HG03280 (cell line): ENCODE measurements at regions not wholly inside any gene's neighbourhood (a gene's known extent, or its start where the extent isn't known, plus 50 kb on each side); places are given as distances from the start of the nearest gene placed in this dataset.

Experiments used
- ATAC-seq: cut with Tn5 transposase; IDR thresholded peaks from one replicate; pipeline ENCODE4 v1.9.1; 2021; ENCODE audit warnings: mild to moderate bottlenecking, moderate library complexity; ENCODE audit not compliant: unreplicated experiment

DNA sequence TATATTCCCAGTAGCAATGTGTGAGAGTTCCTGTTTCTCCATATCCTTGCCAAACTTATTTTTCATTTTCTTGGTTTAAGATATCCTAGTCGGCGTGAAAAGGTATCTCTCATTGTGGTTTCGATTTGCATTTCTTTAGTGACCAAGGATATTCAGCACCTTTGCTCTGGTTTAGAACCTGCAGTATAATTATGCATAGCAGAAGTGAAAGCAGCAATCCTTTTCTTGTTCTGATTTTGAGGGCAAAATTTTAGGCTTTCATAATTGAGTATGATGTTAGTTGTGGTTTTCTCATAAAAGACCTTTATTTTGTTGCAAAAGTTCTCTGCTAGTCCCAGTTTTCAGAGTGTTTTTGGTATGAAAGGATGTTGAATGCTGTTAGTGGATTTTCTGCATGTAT is 491.0 kb downstream of the FGF9 start:
- ATAC-seq: peak; percentile 77

DNA sequence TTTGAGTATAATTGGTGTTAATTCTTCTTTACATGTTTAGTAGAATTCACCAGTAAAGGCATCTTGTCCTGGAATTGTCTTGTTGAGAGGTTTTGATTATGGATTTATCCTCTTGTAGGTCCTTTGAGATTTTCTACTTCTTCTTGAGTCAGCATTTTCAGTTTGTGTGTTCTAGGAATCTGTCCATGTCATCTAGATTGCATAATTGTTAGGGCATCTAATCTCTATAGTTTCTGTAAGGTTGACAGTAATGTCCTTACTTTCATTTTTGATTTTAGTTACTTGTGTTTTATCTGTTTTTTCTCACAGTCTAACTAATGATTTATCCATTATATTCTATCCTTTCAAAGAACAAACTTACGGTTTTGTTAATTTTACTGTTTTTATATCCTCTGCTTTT is 492.0 kb downstream of the FGF9 start:
- no peak for ATAC-seq

DNA sequence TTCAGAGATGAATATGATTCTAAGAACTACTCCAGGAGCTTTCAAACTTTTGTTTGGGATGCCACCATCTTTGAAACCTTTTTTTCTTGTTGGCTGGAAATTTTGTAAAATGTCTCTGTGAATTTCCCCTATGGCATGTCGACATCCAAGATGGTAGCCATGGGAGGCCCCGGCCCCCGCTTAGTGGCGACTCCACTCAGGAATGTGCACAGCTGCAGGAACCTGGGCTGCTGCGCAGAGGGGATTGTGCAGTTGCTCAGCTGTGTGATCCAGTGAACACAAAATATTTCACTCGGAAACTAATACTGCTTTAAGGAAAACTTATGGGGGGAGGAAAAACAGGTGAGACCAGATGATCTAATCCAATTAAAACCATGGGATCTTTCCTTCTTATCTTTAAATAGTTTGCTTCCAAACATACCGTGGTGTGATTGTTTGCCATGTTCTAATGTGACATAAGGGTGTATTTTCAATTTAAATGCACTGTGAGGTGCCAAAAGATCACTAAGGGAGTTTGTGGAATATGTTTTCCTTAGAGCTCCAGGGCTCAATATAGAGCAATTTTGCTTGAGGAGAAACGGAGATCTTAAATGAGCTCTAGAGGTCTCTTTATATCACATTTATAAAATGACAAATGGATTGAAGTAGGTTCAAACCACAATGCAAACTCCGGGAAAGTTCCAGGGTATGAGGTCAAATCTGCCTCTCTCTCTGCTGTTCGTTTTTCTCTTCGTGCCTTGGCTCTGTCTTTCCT is 497.7 kb downstream of the FGF9 start:
- no peak for ATAC-seq

DNA sequence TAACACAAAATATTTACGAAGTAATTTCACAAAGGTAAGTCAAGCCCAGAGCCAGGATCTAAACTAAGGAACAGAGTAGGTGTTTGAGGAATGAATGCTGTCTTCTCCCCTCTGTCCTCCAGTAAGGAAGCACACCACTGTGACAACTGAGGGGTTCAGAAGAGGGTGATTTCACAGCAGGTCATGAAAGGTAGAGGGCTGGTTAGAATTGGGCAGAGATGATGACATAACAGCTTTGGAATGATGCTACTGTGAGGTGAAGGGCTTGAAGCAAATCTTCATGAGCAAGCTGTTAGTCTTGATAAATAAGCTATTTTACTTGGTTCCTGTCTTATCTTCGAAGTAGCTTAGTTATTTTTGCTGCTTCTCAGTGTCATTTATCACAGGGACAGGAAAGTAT is 498.6 kb downstream of the FGF9 start:
- ATAC-seq: no peak

DNA sequence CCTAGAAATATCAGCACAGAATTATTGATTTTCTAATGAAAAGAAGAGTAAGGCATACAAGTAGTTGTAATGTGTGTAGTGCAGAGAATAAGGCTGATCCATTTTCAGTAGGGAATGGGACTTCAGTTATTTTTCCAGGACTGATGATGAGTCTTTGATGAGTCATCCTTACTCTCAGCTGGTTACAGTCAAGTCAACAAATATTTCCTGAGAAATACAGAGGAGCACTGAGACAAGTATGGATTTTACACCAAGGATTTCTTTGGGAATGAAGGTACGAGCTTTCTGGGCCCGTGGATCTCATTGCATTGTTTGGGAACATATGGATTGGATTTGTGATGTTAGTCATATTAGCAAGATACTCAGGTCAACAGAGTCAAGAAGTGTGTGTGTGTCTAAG is 502.7 kb downstream of the FGF9 start:
- ATAC-seq: no peak

DNA sequence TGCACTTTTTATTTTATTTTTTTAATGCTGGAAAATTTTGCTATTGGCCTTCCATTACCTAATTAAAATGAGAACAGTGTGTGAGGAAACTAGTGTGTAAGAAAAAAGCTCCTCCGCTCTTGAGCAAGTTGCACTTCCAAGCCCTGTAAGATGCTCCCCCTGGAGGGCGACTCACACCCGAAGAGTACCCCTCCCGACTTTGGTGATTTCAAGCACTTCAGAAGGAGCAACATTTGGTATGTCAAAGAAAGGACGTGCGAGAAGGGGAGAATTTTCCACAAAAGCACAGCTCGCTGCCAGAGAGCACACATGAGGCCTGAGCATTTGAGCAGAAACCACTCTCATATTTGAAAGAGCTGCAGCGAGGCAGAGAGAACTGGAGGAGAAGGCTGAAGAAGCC is 504.4 kb downstream of the FGF9 start:
- ATAC-seq: no peak

DNA sequence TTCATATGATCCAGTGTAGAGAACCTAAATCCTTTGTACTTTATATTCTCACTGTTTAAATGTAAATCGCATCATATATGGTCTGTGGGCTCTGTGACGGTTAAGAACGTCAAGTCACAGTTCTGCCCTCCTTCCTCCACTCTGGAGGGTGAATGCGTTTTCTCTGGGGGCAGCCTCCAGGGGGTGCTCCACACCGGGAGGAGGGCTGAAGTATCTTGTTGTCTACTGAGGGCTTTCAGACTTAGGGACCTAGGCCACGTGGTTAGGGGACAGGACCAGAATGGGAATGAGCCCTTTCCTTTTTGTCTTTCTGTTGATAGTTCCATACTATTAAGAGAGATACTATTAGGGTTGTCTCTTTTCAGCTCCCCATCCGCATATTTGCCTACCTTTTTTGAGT is 504.9 kb downstream of the FGF9 start:
- no peak for ATAC-seq

DNA sequence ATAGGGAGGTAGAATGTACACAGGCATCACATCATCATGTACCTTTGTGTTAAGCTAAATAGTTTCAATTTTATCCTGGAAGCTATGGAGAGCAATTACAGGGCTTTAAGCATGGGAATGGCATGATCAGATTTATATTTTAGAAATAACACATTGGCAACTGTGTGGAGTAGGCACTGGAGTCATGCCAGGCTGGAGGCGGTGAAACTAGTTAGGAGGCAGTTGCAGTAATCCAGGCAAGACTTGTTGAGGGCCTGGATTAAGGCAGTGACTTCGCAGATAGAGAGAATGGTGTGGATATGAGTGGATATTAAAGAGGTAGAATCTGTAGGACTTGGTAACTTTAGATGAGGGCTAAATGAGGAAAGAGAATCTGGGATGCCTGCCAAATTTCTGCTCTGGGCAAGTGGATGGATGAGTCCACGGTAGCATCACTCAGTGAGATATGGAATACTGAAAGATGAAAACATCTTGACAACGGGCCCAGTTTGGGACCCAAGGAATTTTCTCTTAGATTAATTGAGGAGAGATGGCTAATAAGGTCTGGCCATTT is 506.2 kb downstream of the FGF9 start:
- ATAC-seq: no peak

DNA sequence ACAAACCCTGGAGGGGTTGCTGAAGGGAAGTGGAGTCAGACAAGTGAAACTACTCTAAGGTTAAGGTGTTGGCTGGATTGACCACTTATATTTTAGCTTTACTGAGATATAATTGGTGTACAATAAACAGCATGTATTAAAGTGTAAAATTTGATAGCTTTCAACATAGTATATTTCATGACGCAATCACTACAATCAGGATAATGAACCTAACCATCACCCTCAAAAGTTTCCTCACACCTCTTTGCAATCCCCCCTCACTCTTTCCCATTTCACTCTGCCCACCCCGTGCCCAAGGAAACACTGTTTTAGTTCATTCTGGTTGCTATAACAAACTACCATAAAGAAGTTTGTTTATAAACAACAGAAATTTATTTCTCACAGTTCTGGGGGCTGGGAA is 508.0 kb downstream of the FGF9 start:
- ATAC-seq: no peak

DNA sequence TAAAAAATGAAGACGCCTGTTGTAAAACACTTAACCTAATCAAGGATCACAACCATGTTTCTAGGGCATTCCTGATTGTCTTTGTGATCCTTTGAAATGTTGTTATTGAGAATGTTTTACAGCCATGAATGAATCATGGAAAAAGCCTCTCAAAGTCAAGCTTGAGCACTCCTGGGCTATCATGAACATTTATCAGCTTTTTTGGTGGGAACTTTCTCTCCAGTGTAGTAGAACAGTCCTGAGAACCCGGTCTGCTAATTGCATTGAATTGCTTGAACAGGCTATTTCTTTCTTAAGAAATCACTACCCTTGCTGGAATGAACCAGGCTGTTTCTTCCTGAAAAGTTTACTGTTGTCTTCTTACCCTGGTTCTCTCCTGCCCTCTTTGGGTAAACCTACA is 516.5 kb downstream of the FGF9 start:
- no peak for ATAC-seq

DNA sequence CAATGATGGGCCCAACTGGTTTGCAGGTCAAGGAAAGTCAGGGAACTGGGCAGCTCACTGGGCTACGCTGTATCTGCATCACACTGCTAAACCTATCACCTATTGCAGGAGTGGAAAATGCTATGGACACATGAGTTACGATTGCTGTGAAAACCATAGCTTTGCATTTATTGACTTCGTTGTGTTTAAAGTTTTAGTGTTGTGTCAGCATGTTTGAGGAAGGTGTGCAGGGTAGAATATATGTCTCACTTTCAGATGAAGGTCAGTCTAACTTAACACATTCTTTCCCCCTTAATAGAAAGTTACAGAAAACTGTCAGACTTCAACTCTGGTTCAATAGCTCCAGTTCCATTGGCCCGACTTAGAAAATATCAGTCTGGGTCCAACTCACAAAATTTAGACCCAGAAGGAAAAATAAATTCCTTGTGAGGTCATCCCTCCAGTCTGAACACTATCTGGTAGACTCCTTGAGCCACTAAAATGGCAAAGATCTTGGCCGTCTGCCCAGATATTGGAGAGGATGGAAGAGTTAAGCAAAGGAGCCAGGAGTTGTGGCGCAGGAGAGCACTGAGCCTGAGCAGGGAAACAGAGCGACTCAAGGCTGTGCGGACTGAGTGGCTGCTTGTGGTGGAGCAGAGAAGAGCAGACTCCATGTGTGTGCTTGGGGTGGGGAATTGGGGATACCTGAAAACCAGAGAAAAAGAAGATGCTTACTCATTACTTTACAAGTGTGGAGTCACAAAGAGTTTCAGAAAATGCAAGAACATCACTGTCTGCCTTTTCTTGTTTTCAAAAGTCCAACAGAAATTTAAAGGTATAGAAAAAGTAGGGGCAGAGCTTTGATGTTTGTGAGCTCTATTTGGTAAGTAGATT is 518.5 kb downstream of the FGF9 start:
- no peak for ATAC-seq

DNA sequence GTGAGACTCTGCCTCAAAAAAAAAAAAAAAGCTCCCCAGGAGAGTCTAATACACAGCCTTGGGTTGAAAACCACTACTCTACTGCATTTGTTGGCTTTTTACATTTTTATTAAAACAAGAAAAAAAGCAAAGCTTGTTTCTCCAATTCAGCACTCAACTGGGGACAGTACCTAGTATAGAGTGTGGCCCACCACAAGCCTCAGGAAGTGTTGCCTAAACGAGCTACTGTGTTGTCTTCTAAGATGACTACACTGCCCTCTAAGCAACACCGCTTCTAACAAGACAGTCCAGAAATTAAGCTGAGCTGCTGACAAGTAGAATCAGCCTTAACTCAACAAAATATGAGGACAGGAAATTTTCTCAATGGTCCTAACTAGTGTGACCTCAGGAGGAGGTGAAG is 522.2 kb downstream of the FGF9 start:
- ATAC-seq: no peak

DNA sequence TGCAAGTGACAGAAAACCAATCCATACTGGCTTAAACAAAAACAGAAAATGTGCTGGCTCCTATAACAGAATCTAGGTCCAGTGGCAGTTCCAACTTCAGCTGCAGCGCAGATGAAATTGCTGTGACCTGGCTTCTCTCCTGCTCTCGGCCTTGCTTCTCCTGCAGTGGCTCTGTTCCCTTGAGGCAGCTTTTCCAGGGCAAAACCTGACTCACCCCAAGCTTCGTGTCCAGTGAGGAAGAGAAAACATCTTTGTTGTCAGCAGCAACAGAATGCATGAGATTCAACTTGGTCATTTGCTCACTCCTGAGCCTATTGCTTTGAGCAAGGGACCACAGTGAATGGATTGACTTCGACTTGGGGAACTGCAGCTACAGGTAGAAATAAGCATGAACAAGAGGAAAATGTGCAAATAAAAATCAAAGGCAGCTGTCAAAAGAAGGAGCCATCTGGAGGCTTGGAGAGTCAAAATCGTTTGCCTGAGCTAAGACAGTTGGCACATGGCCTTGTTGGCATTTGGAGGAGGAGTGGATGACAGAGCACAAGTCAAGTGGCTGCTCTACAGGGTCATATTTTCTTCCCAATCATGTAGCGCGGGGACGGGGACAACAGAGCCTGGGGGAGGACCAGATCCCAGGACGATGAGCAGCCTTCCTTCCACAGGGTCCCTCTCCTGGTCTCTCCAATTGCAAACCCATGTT is 523.4 kb downstream of the FGF9 start:
- ATAC-seq: no peak

DNA sequence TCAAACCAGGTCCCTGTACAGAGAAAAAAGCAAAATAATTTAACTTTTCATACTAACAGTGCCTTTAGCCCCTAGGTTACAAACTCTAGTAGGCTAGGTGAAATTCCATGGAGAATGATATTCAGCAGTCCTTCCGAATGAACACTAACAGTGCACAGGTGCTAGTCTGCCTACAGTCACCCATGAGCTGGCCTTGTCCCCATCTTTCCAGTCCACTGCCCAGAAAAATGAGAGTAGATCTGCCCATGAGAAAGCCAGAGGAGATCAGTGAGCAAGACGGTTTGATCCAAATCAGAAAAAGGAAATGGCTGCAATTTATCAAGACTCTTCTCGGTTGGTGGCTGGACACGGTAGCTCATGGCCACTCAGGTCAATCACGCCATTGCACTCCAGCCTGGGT is 524.9 kb downstream of the FGF9 start:
- ATAC-seq: no peak

DNA sequence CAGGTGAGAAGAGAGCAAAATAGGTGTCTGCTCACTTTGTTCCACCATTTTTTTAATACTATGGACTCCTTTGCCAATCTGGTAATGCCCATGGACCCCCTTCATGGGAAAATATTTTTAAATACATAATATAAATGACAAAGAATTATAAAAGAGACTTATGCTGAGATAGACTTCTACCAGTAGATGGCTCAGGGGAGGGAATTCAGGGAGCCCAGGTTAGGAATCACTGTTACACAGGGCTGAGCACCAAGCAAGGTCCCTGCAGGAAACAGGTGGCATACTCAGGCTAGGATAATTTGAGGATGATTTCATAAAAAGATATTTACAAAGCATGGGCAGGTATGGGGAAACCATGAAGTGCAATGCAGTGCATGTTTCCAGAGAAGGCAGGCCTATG is 525.9 kb downstream of the FGF9 start:
- ATAC-seq: no peak

DNA sequence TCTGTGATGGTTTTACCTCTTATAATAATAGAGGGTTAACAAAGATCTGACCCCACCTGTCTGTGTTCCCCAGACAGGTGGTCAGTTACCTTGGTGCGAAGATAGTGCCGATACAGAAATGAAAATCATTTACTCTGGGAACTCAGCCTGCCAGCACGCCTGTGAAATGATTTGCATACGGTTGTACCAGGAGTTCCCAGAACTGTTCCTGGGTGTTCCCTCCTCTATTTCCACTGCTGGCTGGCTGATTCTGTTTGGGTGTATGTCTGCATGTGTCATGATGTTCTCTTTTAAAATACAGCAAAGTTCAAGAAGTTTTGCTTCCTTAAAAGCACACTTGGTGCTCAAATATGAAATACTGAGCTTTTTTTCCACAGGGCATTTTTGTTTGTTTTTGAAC is 527.1 kb downstream of the FGF9 start:
- ATAC-seq: no peak

DNA sequence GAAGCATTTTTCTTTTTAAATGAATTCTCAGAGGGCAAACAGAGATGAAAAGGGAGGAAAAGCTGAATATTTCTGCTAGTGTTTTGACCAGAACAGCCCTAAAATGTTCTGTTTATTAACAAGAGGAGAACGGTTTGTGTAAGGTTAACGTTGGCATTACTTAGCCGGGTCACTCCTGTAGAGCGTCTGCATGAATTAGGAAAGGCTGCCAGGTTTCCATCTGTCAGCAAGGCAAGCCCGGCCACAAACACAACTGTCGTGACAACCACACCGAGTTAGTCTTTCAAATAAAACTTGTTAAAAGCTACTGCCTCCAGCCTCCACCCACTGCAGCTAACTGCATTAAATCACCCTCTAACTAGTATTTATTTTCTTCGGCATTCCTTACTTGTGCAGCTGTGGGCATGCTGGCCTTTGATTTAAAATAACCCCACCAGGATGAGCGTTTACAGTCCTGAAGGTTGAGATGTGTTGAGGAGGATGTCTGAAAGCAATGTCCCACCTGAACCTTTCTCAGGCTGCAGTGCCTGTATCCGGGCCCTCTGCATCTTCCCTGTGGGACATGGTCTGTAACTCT is 527.9 kb downstream of the FGF9 start:
- ATAC-seq: no peak

DNA sequence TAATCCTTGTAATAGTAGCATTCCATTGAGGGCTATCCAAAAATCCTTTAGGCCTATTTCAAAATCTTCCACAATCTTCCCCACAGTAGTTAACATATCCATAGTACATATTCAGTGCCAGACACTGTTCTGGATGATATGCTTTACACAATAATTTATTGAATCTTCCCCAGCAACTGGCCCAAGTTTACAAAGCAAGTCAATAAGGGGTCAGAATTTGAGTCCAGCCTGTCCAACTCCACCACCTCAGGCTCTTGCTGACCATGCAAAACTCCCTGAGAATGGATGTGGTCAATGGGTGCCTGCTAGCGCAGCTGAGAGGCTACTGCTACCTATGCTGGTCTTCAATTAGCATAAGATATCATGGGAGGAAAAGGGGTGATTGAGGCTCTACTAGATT is 529.6 kb downstream of the FGF9 start:
- no peak for ATAC-seq

DNA sequence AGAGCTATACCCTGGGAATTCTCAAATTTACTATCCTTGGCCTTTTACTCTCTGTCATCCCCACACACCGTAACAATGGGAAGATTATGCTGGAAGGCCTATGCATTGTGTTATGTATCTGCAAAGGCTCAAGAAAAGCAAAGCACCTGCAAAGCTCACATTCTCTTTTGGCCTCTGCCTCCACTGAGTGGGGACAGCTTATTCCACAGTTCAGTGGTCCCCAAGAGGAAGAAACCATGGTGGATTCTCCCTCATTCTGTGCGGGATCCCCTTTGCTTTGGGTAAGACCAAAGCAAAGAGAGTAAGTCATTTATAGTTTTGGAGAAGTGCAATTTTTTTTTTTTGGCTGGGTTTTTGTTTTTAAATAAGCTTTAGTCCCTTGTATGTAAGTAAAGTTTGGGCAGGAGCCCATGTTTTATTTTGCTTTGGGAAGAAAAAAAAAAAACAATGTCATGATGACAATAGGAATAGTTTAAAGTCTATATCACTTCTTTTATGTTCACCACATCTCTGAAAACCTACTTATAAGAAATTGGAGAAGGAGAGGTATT is 530.6 kb downstream of the FGF9 start:
- no peak for ATAC-seq

DNA sequence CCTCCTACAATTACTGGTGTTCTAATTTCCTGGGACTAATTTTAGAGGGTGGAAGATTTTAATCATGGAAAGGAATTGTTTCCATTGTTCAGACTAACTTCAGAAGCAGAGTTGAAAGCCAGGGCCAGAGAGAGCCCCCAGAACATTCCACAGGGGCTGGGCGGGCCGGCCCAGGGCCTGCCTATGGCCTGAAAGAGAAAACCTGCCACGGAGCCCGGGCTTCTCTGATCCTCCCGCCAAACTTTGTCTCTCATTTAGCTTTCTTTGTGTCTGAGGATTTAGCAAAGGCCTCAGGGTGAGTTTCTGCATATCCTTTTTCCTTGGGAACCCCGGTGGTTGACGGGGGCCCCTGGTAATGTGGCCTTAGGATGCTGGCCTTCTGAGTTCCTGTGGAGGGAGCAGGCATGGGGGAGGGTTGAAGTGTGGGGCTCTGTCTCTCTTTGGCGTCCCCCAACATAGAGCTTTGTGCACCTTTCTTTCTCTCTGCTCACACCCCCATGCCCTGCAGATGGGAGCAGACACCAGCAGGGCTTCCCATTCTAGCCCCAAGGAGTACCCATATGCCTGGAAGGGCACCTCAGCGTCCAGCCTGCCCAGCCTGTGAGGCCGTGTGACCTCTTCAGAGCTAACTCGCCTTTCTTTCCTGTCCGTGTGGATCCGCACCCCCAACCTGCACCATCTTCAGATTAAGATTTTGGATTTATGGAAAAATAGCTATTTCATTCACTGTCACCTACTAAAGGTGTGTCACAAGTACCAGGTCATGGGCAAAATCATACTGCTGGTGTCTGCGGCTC is 539.5 kb downstream of the FGF9 start:
- no peak for ATAC-seq
